ENCODE measurements at regions not wholly inside any gene's neighbourhood (a gene's known extent, or its start where the extent isn't known, plus 50 kb on each side); places are given as distances from the start of the nearest gene placed in this dataset.
"Not testable (repeated sequence)": the region's sequence is repeated elsewhere in the genome, so short reads cannot be mapped to it uniquely, and the experiment has no call there.

GRCh38 chr14:106184771-106185170 is 658.4 kb downstream of the TMEM121 start:
- 82% methylated on average over 8 of the region's 8 CpGs; no CpG with 5 or more reads in 1 of the 2 experiments for WGBS, 2 experiments (ENCODE audit: extremely low coverage in 1 of 2, insufficient coverage in 1 of 2, insufficient read length in 1 of 2, insufficient replicate concordance in 2 of 2, low coverage in 1 of 2, low lambda C conversion rate in 2 of 2, missing lambda C conversion rate in 1 of 2)
- H3K56ac ChIP-seq (replicated peaks; ENCODE audit: insufficient read length, low read depth, low read length); H4K5ac ChIP-seq (ENCODE audit: insufficient read length, low read depth, low read length); H3K18ac ChIP-seq (ENCODE audit: extremely low read depth, low read length); CTCF ChIA-PET (ENCODE audit: partially characterized antibody); H3K4me2 ChIP-seq (ENCODE audit: insufficient read depth in 1 of 2, low read depth in 2 of 2, low read length in 2 of 2); H3K4me3 ChIP-seq (ENCODE audit: extremely low read depth in 1 of 4, insufficient read depth in 2 of 4, low read depth in 3 of 4, low read length in 4 of 4); H3K14ac ChIP-seq (ENCODE audit: insufficient read length); H3K4me1 ChIP-seq (replicated peaks in 1 of 4; ENCODE audit: control insufficient read depth in 3 of 4, insufficient read depth in 4 of 4, low read length in 3 of 4); H3K4ac ChIP-seq (replicated peaks; ENCODE audit: insufficient read length, low read depth, low read length); FAIRE-seq; H4K91ac ChIP-seq (replicated peaks; ENCODE audit: insufficient read length, low read length); H3K27me3 ChIP-seq (replicated peaks in 1 of 4; ENCODE audit: control insufficient read depth in 3 of 4, extremely low read depth in 1 of 4, insufficient read depth in 3 of 4, low read length in 3 of 4); H2BK120ac ChIP-seq (replicated peaks; ENCODE audit: low read depth, low read length); H4K8ac ChIP-seq (ENCODE audit: extremely low read depth, insufficient read depth, low read length); H3K9ac ChIP-seq (replicated peaks in 1 of 4; ENCODE audit: extremely low read depth in 1 of 4, low read depth in 3 of 4, low read length in 3 of 4); H2AK5ac ChIP-seq (ENCODE audit: low read depth, low read length); H2AFZ ChIP-seq (ENCODE audit: low read length); H3K79me2 ChIP-seq (ENCODE audit: control insufficient read depth in 1 of 2, insufficient read depth in 2 of 2, low read length in 2 of 2); H2BK20ac ChIP-seq (ENCODE audit: low read length); H2BK15ac ChIP-seq (ENCODE audit: low read length); POLR2A ChIA-PET (ENCODE audit: partially characterized antibody); DNase-seq (ENCODE audit: low read depth in 1 of 2, low spot score in 2 of 2); H3K23me2 ChIP-seq (ENCODE audit: low read depth, low read length); H3K27ac ChIP-seq (ENCODE audit: low read depth, low read length); H3K36me3 ChIP-seq (ENCODE audit: control insufficient read depth in 2 of 4, insufficient read depth in 4 of 4, low read length in 3 of 4); H2BK5ac ChIP-seq (ENCODE audit: low read depth, low read length); H2BK12ac ChIP-seq (ENCODE audit: low read depth, low read length); H3K23ac ChIP-seq (ENCODE audit: insufficient read length); H4K20me1 ChIP-seq (replicated peaks in 1 of 2; ENCODE audit: control insufficient read depth in 1 of 2, insufficient read depth in 2 of 2, low read length in 2 of 2); H3K79me1 ChIP-seq (ENCODE audit: low read depth, low read length): not testable (repeated sequence)
- peaks cover 54 to 73% of the 10 kb centered on the region in 2 experiments for H3K9me3 ChIP-seq (ENCODE audit: insufficient read depth in 2 of 2, low read depth in 1 of 2, low read length in 1 of 2)

- H2BK120ac ChIP-seq (replicated peaks; ENCODE audit: low read depth, low read length); H4K91ac ChIP-seq (replicated peaks; ENCODE audit: insufficient read length, low read length); H3K4ac ChIP-seq (replicated peaks; ENCODE audit: insufficient read length, low read depth, low read length); H3K56ac ChIP-seq (replicated peaks; ENCODE audit: insufficient read length, low read depth, low read length); H2BK15ac ChIP-seq (ENCODE audit: low read length); H3K79me1 ChIP-seq (ENCODE audit: low read depth, low read length); H3K36me3 ChIP-seq (ENCODE audit: control insufficient read depth in 2 of 4, insufficient read depth in 4 of 4, low read length in 3 of 4); H3K27me3 ChIP-seq (replicated peaks in 1 of 4; ENCODE audit: control insufficient read depth in 3 of 4, extremely low read depth in 1 of 4, insufficient read depth in 3 of 4, low read length in 3 of 4); H3K18ac ChIP-seq (ENCODE audit: extremely low read depth, low read length); H2AK5ac ChIP-seq (ENCODE audit: low read depth, low read length); H3K4me2 ChIP-seq (ENCODE audit: insufficient read depth in 1 of 2, low read depth in 2 of 2, low read length in 2 of 2); H4K8ac ChIP-seq (ENCODE audit: extremely low read depth, insufficient read depth, low read length); H3K9ac ChIP-seq (replicated peaks in 1 of 4; ENCODE audit: extremely low read depth in 1 of 4, low read depth in 3 of 4, low read length in 3 of 4); DNase-seq (ENCODE audit: low read depth in 1 of 2, low spot score in 2 of 2); H2BK20ac ChIP-seq (ENCODE audit: low read length); H4K5ac ChIP-seq (ENCODE audit: insufficient read length, low read depth, low read length); H3K27ac ChIP-seq (ENCODE audit: low read depth, low read length); H3K23ac ChIP-seq (ENCODE audit: insufficient read length); H4K20me1 ChIP-seq (replicated peaks in 1 of 2; ENCODE audit: control insufficient read depth in 1 of 2, insufficient read depth in 2 of 2, low read length in 2 of 2); CTCF ChIA-PET (ENCODE audit: partially characterized antibody); H2AFZ ChIP-seq (ENCODE audit: low read length); H2BK12ac ChIP-seq (ENCODE audit: low read depth, low read length); H3K23me2 ChIP-seq (ENCODE audit: low read depth, low read length); H3K79me2 ChIP-seq (ENCODE audit: control insufficient read depth in 1 of 2, insufficient read depth in 2 of 2, low read length in 2 of 2); FAIRE-seq; H3K4me1 ChIP-seq (replicated peaks in 1 of 4; ENCODE audit: control insufficient read depth in 3 of 4, insufficient read depth in 4 of 4, low read length in 3 of 4); H3K4me3 ChIP-seq (ENCODE audit: extremely low read depth in 1 of 4, insufficient read depth in 2 of 4, low read depth in 3 of 4, low read length in 4 of 4); POLR2A ChIA-PET (ENCODE audit: partially characterized antibody); H2BK5ac ChIP-seq (ENCODE audit: low read depth, low read length); H3K14ac ChIP-seq (ENCODE audit: insufficient read length): not testable (repeated sequence)
- H3K9me3 ChIP-seq (ENCODE audit: insufficient read depth in 2 of 2, low read depth in 1 of 2, low read length in 1 of 2): peaks cover 50 to 73% of the 10 kb centered on the region in 2 experiments
- 84% methylated on average over 6 of the region's 6 CpGs; no CpG with 5 or more reads in 1 of the 2 experiments for WGBS, 2 experiments (ENCODE audit: extremely low coverage in 1 of 2, insufficient coverage in 1 of 2, insufficient read length in 1 of 2, insufficient replicate concordance in 2 of 2, low coverage in 1 of 2, low lambda C conversion rate in 2 of 2, missing lambda C conversion rate in 1 of 2)
Observed at GRCh38 chr14:106185174-106185836, 658.9 kb downstream of the TMEM121 start.

All from H1 (cell line).